ENCODE measurements at regions not wholly inside any gene's neighbourhood (a gene's known extent, or its start where the extent isn't known, plus 50 kb on each side); places are given as distances from the start of the nearest gene placed in this dataset.

DNA sequence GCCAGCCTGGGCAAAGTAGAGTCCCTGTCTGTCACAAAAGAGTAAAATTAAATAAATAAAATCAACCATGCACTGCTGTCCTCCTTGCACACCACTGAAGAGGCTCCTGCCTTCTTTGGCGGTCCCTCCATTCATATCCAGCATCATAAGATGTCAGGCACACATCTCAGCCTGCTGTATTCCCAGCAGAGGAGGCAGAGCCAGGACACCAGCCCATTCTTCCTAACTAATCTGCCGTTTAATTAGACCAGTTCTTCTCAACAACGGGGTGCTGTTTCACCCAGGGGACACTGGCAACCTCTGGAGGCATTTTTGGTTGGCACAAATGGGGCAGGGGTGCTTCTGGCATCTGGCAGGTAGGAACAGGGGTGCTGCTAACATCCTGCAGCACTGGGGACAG lies 119.7 kb downstream of the ETS2 start:
- DNase-seq = no peak

DNA sequence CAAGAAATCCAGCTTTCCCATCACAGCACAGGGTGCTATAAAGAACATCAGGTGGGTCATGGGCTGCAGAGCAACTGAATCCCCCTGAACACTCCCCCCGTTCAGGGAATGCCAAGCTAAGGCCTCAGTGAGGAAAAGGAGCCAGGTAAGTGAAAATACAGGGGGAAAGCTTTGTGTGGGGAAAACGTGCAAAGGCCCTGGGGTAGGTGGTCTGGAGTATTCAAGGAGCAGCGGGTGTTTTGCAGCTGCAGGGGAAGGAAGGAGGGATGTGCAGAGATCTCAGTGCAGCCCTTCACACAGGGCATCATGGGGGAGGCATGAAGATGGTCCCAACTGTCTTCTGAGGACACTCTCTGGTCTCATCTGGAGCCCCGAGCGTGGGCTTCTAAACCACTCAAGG lies 119.2 kb downstream of the ETS2 start:
- no peak for DNase-seq

GRCh38 chr21:38923429-38923828 lies 117.7 kb downstream of the ETS2 start:
- no peak for DNase-seq

DNA sequence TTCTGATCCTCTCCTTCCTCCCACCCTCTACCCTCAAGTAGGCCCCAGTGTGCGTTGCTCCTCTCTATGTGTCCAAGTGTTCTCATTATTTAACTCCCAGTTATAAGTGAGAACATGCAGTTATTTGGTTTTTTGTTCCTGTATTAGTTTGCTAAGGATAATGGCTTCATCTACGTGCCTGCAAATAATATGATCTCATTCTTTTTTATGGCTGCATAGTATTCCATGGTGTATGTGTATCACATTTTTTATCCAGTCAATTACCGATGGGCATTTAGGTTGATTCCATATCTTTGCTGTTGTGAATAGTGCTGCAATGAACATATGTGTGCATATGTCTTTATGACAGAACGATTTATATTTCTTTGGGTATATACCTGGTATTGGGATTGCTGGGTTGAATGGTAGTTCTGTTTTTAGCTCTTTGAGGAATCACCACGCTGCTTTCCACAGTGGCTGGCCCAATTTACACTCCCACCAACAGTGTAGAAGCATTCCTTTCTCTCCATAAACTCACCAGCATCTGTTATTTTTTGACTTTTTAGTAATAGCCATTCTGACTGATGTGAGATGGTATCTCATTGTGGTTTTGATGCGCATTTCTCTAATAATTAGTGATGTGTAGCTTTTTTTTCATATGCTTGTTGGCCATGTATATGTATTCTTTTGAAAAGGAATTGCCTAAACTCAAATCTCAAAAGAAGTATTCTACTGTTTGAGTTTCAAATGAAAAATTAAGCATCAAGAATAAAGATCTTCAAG lies 116.9 kb downstream of the ETS2 start:
- no peak for DNase-seq

DNA sequence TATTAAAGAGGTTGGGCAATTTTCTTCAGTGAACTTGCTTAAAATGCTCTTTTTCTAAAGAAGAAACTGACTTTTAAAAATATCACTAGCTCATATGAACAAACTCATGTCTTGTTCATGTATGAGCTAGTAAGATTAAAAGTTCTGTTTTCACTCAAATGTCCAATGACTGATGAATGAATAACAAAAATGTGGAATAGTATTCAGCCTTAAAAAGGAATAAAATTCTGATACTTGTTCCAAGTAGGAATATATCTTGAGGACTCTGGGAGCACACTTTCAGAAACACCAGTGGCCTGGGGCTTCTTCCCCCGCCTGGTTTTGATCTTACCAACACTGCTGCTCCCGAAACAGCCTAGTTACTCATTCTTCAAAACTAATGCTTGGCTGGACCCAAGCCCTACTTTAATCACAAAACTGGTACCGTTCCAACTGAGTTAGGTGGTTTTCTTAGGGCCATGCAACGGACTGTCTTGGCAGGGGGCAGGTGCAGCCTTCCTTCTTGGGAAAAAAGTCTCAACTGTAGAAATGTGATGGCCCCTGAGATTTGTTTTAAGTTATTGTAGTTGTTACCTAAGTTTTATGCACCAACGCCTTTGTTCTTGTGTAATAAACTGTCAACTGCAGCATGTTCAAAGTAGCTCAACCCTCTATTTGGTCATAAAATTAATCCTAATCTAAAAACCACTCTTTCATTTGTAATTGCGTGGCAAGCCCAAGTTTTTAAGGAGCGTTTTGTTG lies 116.0 kb downstream of the ETS2 start:
- DNase-seq = no peak

- DNase-seq = no peak
Measured at GRCh38 chr21:38920631-38921398, 115.1 kb downstream of the ETS2 start.

DNA sequence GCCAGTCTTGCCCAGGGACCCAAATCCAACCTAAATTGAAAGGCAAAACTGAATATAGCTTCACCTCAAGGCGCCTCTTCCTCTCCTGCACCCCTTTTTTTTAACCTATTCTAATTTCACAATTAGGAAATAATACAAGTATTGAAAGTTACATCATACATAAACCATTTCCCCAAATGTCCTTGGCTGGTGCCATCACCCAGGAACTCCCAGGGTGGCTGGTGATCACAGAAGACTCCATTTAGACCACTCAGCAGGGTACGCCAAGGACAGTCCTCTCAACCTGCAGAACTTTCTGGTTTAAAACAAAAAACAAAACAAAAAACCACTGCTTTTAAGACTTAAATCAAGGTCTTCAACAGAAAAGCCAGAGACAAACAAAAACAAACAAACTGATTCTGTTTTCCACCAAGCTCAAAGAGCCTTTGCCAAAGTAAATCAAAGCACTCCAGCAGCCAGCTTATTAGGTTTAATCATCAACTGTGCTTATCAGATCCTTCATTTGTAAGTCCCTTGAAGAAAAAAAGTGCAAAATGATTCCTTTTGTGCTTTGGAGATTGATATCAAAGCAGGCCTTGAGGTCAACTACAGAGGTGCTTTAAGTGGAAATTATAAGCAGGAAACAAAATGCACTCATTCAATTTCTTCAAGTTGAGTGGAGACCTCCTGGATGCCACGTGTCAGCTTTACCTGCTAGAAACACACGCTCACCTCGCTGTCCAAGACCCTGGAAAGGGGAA lies 113.0 kb downstream of the ETS2 start:
- DNase-seq = no peak

- no peak for DNase-seq
Measured at GRCh38 chr21:38917043-38917774, 111.5 kb downstream of the ETS2 start.

GRCh38 chr21:38916214-38916964 lies 110.7 kb downstream of the ETS2 start:
- DNase-seq = no peak

GRCh38 chr21:38915546-38915945 lies 109.8 kb downstream of the ETS2 start:
- no peak for DNase-seq

GRCh38 chr21:38914528-38915293 lies 109.0 kb downstream of the ETS2 start:
- no peak for DNase-seq

DNA sequence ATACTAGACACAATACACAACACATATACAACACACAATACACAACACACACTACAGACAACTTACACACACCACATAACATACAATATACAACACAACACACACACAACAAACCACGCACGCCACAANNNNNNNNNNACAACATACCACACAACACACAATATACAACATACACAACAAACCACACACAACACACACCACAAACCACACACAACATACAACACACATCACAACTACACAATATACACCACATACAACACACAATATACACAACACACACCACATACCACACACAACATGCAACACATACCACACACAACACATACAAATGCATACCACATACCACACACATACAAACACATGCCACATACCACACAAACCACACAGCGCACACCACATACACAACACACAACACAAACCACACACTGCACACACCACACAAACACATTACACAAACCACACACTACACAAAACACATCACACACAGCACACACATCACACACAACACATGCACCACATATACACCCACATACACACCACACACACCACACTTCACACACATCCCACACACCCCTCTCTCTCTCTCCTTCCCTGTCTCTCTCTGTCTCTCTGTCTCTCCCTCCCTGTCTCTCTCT lies 108.3 kb downstream of the ETS2 start:
- DNase-seq = no peak

DNA sequence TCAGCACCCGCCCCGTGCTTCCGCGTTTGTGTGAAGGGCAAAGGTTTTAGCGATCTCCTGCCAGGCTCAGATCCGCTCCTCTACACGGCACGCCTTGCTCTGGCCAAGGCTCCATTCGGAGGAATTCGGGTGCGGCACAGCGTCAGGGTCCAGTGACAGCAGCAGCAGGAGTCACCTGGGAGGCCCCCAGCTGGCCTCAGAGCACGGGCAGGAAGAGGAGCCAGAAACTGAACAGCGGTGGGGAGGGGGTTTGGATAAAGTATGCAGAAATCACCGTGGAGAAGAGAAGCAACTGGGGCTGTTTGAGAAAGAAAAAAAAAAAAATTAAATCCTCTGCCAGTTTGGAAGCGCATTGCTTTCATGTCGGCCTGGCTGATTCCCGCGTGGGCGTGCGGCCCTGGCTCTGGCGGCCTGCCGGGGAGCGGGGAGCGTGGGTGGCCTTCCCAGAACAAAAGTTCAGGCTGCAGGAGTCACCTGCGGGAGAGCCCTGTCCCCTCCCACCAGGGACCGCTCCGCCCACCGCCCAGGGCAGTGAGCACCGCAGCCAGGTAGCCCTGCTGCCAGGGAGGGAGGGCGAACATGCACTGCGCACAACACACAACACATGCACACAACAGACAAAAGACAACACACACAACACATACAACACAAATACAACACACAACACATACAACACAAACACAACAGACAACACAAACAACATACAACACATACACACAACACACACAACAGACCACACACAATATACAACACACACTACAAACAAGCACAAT lies 107.6 kb downstream of the ETS2 start:
- DNase-seq = no peak

DNA sequence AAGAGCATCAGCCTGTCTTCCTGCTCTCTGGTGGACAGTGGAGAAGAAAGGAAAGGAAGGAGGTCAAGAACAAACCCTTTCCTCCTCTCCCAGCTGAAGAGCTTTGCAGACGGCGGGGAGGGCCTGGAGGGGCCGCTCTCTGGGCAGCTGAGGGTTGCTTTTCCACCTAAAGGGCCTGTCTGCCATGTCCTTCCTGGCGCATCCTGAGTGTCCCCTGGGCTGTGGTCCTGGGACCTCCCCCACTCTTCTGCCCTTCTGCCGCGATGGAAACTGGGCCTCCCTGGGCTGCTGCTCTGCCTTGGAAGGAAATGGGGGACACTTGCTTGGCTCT lies 107.0 kb downstream of the ETS2 start:
- DNase-seq = no peak

- DNase-seq = no peak
Measured at GRCh38 chr21:38912102-38912629, 106.4 kb downstream of the ETS2 start.

GRCh38 chr21:38911484-38912101 lies 105.9 kb downstream of the ETS2 start:
- DNase-seq = no peak

GRCh38 chr21:38910390-38911067 lies 104.8 kb downstream of the ETS2 start:
- no peak for DNase-seq

DNA sequence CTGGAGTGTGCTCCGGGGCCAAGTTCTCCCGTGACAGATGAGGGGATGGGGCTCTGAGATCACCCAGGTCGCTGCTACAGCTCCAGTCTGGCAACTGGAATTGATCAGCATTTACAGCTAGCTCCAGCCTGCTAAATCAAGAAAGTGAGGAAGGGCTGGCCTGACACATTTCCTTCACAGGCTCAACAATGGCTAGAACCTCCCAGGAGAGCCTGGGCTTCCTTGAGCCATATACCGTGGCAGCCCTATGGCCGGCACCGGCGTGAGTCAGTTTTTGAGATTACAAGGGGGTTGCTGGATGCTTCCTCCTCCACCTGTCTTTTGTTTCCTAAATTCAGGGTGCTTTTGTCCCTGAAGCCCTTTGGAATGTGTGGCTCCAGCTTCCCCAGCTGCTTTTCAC lies 104.2 kb downstream of the ETS2 start:
- no peak for DNase-seq

All from C1 segment of cervical spinal cord (tissue), 14 donors.